ENCODE measurements at regions not wholly inside any gene's neighbourhood (a gene's known extent, or its start where the extent isn't known, plus 50 kb on each side); places are given as distances from the start of the nearest gene placed in this dataset.
A peak's percentile ranks its signal among the peaks of the same experiment; 100 is the strongest.

DNA sequence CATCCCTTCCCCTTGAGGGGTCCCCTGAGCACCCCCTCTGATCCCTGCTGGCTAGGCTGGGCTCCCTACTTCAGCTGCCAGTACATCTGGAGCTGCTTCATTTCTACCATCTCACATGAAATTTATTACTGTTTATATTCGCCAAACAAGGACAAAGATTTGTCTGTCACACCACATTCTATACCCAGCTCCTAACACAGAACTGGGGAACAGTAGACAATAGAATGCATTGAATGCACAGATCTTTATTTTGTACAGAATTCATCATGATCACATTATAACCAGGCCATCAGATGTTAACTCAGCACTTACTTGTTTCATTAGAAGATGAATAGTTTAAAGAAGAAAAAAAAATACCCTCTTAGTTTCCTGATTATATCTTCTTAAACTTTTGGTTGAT is 159.4 kb downstream of the KLF5 start:
- no peaks in the 10 kb centered on the region for H3K27me3 Mint-ChIP-seq (ENCODE audit: insufficient read depth, unreplicated experiment)
- peaks cover 9% of the 10 kb centered on the region for H3K9me3 Mint-ChIP-seq (ENCODE audit: unreplicated experiment)
- Histone ChIP-seq H3K27me3 (replicated peaks; ENCODE audit: control insufficient read depth, insufficient read depth, low read length) (no peaks in the 10 kb centered on the region), H3K36me3 (ENCODE audit: control insufficient read depth, insufficient read depth, low read length) (no peaks in the 10 kb centered on the region), H3K9me3 (no peaks in the 10 kb centered on the region), H3K4me1 (peaks cover 41% of the 10 kb centered on the region), H3K4me3 (ENCODE audit: low read depth, low read length) (no peak overlapping the region)
- peaks cover 62% of the 10 kb centered on the region for H3K4me1 Mint-ChIP-seq (ENCODE audit: low read depth, unreplicated experiment)
- ChIA-PET POLR2A (no interaction called here), CTCF (no interaction called here)
- H3K36me3 Mint-ChIP-seq (ENCODE audit: insufficient read depth, unreplicated experiment) = no peaks in the 10 kb centered on the region
- no peak overlapping the region for H3K27ac Mint-ChIP-seq (ENCODE audit: unreplicated experiment)
- no TSS peak for BruUV-seq (replicated peaks)
- no peak for DNase-seq
- H3K4me3 Mint-ChIP-seq (ENCODE audit: unreplicated experiment) = no peak overlapping the region
- intact Hi-C loops (cut with micrococcal nuclease; ENCODE audit: unreplicated experiment) = no loop called here
- TF ChIP-seq, protein P1, sequence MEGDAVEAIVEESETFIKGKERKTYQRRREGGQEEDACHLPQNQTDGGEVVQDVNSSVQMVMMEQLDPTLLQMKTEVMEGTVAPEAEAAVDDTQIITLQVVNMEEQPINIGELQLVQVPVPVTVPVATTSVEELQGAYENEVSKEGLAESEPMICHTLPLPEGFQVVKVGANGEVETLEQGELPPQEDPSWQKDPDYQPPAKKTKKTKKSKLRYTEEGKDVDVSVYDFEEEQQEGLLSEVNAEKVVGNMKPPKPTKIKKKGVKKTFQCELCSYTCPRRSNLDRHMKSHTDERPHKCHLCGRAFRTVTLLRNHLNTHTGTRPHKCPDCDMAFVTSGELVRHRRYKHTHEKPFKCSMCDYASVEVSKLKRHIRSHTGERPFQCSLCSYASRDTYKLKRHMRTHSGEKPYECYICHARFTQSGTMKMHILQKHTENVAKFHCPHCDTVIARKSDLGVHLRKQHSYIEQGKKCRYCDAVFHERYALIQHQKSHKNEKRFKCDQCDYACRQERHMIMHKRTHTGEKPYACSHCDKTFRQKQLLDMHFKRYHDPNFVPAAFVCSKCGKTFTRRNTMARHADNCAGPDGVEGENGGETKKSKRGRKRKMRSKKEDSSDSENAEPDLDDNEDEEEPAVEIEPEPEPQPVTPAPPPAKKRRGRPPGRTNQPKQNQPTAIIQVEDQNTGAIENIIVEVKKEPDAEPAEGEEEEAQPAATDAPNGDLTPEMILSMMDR (IDR thresholded peaks at IDR 0.05; ENCODE audit: insufficient read depth in 1 of 2, low read depth in 1 of 2, low read length in 1 of 2, severe bottlenecking in 1 of 2, unreplicated experiment in 1 of 2) = no peak

DNA sequence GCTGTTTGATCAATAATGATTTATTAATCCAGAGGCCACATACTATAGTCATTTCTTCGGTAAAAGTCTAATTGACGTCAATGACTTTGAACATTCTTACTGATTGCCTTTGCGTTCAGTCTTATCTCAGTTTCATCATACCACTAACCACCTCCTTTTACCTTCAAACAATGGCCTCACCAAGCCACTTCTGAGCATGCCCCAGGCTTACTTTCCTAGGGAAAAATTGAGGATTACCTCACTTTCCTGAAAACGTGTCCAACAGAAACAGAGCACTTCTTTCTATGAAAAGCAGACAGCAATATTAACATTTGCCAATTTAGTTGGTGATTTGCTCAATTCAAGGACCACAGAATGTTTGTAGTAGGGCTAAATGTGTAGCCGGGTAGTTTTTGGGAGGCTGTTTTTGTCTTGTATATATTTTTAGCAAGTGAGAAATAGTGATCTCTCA is 157.6 kb downstream of the KLF5 start:
- POLR2A ChIA-PET = no interaction called here
- H3K27ac Mint-ChIP-seq (ENCODE audit: unreplicated experiment) = peak overlapping the region; percentile 34
- no TSS peak for BruUV-seq (replicated peaks)
- Histone ChIP-seq H3K9me3 (no peaks in the 10 kb centered on the region), H3K4me3 (ENCODE audit: low read depth, low read length) (no peak overlapping the region), H3K36me3 (ENCODE audit: control insufficient read depth, insufficient read depth, low read length) (no peaks in the 10 kb centered on the region), H3K4me1 (peaks cover 31% of the 10 kb centered on the region), H3K27me3 (replicated peaks; ENCODE audit: control insufficient read depth, insufficient read depth, low read length) (no peaks in the 10 kb centered on the region)
- peak overlapping the region; percentile 7 for H3K4me3 Mint-ChIP-seq (ENCODE audit: unreplicated experiment)
- H3K4me1 Mint-ChIP-seq (ENCODE audit: low read depth, unreplicated experiment) = peaks cover 48% of the 10 kb centered on the region
- peak in 1 of 2 experiments; percentile 23 for DNase-seq
- intact Hi-C loops (cut with micrococcal nuclease; ENCODE audit: unreplicated experiment) = no loop called here
- no peaks in the 10 kb centered on the region for H3K36me3 Mint-ChIP-seq (ENCODE audit: insufficient read depth, unreplicated experiment)
- H3K27me3 Mint-ChIP-seq (ENCODE audit: insufficient read depth, unreplicated experiment) = no peaks in the 10 kb centered on the region
- CTCF ChIA-PET = no interaction called here
- TF ChIP-seq, protein P1 (IDR thresholded peaks at IDR 0.05; ENCODE audit: insufficient read depth in 1 of 2, low read depth in 1 of 2, low read length in 1 of 2, severe bottlenecking in 1 of 2, unreplicated experiment in 1 of 2) = no peak
- peaks cover 9% of the 10 kb centered on the region for H3K9me3 Mint-ChIP-seq (ENCODE audit: unreplicated experiment)

DNA sequence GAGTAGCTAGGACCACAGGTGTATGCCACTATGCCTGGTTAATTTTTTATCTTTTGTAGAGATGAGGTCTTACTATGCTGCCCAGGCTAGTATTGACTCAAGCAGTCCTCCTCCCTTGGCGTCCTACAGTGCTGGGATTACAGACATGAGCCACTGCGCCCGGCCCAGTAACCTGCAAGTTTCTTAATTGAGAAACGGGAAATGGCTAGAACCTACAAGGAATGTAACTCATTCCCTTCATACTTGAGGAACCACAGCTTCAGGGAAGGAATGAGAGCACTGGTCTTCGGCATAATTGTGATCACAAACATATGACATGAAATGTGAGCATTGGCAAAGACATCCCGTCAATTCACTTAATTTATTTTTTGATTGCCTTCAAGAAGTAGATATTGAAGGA is 157.0 kb downstream of the KLF5 start:
- CTCF ChIA-PET = no interaction called here
- Histone ChIP-seq H3K36me3 (ENCODE audit: control insufficient read depth, insufficient read depth, low read length) (no peaks in the 10 kb centered on the region), H3K27me3 (replicated peaks; ENCODE audit: control insufficient read depth, insufficient read depth, low read length) (no peaks in the 10 kb centered on the region), H3K9me3 (no peaks in the 10 kb centered on the region), H3K4me3 (ENCODE audit: low read depth, low read length) (no peak overlapping the region), H3K4me1 (peaks cover 31% of the 10 kb centered on the region)
- H3K27me3 Mint-ChIP-seq (ENCODE audit: insufficient read depth, unreplicated experiment) = no peaks in the 10 kb centered on the region
- peaks cover 45% of the 10 kb centered on the region for H3K4me1 Mint-ChIP-seq (ENCODE audit: low read depth, unreplicated experiment)
- DNase-seq = no peak
- TF ChIP-seq, protein P1 (IDR thresholded peaks at IDR 0.05; ENCODE audit: insufficient read depth in 1 of 2, low read depth in 1 of 2, low read length in 1 of 2, severe bottlenecking in 1 of 2, unreplicated experiment in 1 of 2) = no peak
- H3K27ac Mint-ChIP-seq (ENCODE audit: unreplicated experiment) = peak overlapping the region; percentile 34
- BruUV-seq (replicated peaks) = no TSS peak
- POLR2A ChIA-PET = no interaction called here
- H3K9me3 Mint-ChIP-seq (ENCODE audit: unreplicated experiment) = peaks cover 9% of the 10 kb centered on the region
- peak overlapping the region; percentile 7 for H3K4me3 Mint-ChIP-seq (ENCODE audit: unreplicated experiment)
- intact Hi-C loops (cut with micrococcal nuclease; ENCODE audit: unreplicated experiment) = no loop called here
- no peaks in the 10 kb centered on the region for H3K36me3 Mint-ChIP-seq (ENCODE audit: insufficient read depth, unreplicated experiment)

Measured in Caco-2 (cell line).